ENCODE measurements at regions not wholly inside any gene's neighbourhood (a gene's known extent, or its start where the extent isn't known, plus 50 kb on each side); places are given as distances from the start of the nearest gene placed in this dataset.

- TF ChIP-seq CTCF (IDR thresholded peaks at IDR 0.05; ENCODE audit: low read depth, low read length, poor library complexity, severe bottlenecking) (no peak), EZH2phosphoT487 (IDR thresholded peaks at IDR 0.05; ENCODE audit: borderline replicate concordance, low read length) (no peak)
Measured at GRCh38 chr13:61761690-61762089, 346.0 kb upstream of the PCDH20 start.
